HG03135 (cell line): ENCODE measurements at regions not wholly inside any gene's neighbourhood (a gene's known extent, or its start where the extent isn't known, plus 50 kb on each side); places are given as distances from the start of the nearest gene placed in this dataset.
"Not testable (repeated sequence)": the region's sequence is repeated elsewhere in the genome, so short reads cannot be mapped to it uniquely, and the experiment has no call there.

Experiments used
- ATAC-seq: cut with Tn5 transposase; IDR thresholded peaks from one replicate; pipeline ENCODE4 v1.9.1; 2021; ENCODE audit warnings: mild to moderate bottlenecking, moderate library complexity; ENCODE audit not compliant: unreplicated experiment

DNA sequence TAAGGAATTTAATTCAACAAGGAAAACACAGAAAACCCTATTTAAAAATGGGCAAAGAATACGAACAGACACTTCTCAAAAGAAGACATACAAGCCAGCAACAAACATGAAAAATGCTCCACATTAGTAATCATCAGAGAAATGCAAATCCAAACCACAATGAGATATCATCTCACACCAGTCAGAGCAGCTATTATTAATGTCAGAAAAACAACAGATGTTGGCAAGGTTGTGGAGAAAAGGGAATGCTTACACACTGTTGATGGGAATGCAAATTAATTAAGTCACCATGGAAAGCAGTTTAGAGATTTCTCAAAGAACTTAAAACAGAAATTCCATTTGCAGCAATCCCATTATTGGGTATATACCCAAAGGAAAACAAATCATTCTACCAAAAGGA, 55.2 kb downstream of the GCC1 start:
- ATAC-seq, result no peak

DNA sequence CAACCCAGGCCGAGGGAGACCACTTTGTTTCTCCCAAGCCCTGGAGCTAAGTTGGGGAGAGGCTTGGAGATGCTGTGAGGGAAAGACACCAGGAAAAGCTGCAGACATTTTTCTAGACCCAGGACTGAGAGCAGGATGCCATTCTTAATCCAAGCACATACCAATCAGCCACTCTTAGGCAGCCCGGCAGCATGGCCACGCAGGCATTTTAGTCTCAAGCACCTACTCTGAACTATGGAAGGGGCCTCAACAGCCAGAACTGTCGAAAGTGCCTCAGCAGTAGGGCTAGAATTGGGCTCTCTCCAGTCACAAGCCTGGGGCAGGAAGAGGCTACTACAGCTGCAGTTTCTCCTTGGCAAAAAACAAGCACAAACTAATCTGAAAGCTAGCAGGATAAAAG, 57.8 kb downstream of the GCC1 start:
- no peak for ATAC-seq

DNA sequence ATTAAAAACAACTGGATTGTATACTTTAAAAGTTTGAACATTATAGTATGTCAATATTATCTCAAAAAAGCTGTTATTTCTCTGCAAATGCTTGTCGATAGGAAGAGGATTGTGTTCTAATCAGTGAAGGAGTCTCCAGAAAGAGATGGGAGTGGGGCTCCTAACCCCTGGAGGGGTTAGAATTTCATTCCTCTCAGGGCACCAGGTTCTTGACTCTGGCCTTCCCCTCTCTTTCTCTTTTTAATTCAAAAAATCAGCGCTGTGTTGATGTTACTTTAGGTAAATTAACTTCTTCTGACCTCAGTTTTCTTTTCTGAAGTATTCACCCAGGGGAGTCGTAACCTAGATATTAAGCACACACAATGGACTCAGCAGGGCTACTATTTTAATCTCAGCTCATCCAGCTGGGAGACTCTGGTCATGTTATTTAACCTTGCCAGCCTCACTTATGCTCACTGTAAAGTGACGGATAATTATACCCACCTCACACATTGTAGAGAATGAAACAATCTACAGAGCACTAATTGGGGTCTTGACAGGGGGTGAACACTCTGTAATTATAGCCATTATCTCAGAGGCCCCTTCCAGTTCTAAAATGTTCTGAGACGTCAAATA, 59.4 kb downstream of the GCC1 start:
- no peak for ATAC-seq

DNA sequence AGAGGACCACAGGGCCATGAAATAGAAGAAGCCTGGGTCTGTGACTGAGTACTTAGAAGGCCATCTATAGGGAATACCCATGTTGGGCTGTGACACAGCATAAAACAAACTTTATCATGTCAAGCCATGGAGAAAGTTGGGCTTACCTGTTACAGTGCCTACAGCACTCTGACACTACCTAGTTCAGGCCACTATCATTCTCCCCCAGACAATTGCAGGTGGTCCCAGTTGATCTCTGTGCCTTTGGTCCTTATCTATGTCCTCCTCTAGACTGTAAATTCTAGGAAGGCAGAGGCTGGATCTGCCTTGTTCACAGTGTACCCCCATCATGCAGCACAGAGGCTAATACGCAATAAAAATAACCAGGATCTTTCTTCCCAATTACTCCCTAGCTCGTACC, 69.1 kb downstream of the GCC1 start:
- ATAC-seq, result no peak

DNA sequence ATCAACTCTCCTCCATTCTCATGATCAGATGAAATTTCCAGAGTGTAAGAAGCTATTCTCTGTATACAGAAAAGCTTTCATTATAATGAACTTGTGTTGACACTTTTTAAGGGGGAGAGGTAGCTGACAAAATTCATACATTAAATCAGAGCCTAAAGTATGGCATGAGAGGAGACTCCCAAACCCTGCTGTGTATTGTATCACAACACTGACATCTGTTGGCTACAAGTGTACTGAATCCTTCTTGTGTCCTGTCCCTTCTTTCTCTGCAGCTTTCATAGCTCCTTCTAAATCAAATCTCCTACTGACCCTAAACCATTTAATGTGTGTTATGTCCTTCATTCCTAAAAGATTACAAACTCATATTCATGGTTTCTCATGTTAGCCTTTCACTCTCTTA, 70.9 kb downstream of the GCC1 start:
- no peak for ATAC-seq

- no peak for ATAC-seq
Observed at GRCh38 chr7:127513311-127513710, 72.1 kb downstream of the GCC1 start.

DNA sequence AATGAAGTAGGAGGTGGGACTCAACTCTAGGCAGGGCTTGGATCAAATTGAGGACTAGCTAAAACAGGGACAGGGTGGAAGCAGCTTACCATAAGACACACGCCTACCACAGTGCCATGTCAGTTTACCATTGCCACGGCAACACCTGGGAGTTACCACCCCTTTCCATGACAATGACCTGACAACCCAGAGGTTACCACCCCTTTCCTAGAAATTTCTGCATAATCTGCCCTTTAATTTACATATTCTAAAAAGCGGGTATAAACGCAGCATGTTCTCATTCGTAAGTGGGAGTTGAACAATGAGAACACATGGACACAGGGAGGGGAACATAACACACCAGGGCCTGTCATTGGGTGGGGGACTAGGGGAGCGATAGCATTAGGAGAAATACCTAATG, 72.7 kb downstream of the GCC1 start:
- no peak for ATAC-seq

DNA sequence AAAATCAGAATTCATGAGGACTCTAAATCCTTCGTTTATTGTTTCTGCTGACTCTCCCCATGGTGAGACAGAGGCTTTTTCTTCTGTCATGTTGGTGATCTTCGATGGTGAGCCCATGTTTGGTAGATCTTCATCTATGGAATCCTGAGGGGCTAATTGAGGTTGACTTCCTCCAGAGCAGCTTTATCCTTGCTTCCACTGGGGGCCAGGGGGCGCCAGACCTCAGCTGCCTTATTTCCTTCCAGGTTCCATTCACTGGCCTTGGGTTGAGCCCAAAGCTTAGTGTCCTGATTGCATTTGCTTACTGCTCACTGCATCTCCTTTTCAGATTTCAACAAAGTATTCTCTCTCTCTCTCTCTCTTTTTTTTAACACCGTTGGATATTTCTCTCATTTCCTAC, 80.7 kb downstream of the GCC1 start:
- no peak for ATAC-seq

DNA sequence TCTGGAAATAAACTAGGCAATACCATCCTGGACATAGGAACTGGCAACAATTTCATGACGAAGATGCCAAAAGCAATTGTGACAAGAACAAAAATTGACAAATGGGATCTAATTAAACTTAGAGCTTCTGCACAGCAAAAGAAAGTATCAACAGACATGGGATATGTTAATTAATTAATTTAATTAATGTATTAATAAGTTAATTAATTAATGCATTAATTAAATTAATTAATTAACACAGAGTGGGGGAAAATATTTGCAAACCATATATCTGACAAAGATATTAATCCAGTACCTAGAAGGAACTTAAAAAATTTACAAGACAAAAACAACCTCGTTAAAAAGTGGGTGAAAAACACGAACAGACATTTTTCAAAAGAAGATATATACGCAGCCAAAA, 83.6 kb downstream of the GCC1 start:
- ATAC-seq, result no peak

DNA sequence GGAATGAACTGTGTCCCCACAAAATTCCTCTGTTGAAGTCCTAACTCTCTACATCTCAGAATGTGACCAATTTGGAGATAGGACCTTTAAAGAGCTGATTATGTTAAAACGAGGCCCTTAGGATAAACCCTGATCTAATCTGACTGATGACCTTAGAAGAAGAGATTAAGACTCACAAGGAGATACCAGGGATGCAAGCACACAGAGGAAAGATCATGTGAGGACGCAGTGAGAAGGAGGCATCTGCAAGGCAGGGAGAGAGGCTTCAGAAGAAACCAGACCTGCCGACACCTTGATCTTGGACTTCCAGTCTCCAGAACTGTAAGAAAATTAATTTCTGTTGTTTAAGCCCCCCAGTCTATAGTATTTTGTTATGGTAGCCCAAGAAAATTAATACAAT, 94.9 kb upstream of the ZNF800 start:
- no peak for ATAC-seq

DNA sequence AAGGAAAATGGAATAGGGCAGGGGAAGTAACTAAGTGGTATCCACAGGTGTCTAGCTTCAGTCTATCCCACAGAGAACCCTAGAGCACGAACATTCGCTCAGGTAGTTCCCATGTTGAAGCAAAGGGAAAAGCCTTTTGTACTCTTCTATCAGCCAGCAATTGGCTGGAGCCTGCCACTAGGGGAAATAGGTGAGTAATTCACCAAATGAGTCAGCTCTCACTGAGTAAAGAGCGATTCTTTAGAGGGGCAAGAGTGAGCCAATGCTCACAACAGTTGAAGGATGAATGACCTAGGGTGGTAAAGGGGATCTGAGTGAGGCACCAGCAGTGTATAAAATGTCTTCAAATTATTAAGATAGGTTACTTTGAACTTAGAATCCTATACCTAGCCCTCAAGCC, 94.1 kb upstream of the ZNF800 start:
- ATAC-seq, result no peak

GRCh38 chr7:127485482-127485881, 93.0 kb upstream of the ZNF800 start:
- no peak for ATAC-seq

GRCh38 chr7:127484954-127485353, 92.4 kb upstream of the ZNF800 start:
- ATAC-seq, result no peak

DNA sequence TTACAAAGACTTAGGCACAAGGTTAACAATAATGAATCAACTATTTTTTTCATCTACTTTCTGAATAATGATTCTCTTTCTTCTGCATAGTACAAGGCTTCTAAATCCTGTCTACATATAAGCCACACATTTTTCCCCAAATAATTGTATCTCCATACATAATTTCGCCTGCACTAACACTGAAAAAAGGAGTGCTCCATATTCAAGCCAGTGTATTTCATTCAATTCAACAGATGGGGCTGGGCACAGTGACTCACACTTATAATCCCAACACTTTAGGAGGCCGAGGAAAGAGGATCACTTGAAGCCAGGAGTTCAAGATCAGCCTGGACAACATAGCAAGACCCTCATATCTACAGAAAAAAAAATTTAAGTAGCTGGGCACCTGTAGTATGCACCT, 86.0 kb upstream of the ZNF800 start:
- no peak for ATAC-seq

DNA sequence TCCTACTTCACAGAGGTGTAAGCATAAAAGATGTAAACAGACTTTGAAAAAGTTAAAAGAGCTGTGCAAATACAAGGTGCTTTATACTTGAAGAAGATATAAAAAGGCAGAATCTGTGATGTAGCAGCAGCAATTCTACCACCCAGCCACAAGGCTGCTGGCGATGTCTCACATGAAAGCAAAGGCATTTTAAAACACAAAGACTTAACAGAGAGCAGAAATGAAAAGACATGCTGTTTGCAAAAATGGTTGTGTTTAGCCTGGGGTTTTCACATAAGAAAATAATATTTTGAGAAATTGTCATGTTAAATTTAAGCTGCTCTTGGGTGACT, 85.5 kb upstream of the ZNF800 start:
- no peak for ATAC-seq

DNA sequence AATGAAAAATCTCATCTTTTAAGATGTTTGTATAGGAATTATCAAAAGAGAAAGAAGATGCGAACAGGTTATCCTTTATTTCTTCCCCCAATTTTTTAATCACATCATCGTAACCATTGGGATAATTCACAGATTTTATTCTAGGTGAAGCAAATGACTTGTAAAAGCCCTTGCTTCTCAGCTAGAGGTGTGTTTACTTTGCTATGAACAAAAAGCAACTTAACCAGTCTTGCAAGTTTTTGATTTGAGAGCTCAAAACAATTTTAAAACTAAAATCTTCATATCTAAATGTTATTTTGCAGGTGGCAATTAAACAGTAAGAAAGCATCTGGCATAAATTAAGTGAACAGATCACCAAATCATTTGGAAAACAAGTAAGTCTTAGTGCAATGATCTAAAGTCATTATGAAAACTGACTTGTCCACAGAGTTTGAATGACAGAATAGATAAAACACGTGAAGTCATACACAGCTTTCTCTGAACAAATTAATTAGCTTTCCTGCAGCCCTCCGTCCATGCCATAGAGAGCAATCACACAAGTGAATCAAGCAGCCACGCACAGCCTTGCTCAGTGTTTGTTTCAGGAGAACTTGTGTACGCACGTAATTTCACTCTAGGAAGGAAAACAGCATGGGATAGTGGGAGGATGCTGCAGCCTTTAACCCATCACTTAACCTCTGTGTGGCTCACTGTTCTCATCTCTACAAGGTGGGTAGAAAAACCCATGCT, 85.0 kb upstream of the ZNF800 start:
- no peak for ATAC-seq

DNA sequence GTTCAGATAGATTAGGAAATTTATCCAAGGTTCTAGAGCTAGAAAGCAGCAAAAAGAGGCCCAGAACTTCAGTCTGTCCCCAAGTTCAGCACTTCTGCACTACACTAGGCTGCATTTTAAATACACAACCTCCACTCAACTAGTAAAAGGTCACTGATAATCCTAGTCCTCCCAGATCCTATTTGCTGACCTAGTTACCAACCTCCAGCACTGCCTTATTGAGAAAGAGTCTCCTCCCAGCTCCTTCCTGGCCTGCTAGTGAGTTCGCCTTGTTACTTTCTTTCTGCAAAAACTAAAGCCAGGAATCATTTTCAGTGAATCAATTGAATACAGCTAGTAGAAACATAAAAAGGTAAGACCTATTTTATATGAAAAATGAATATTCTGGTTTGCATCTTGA, 84.1 kb upstream of the ZNF800 start:
- no peak for ATAC-seq

- ATAC-seq, result no peak
Observed at GRCh38 chr7:127474457-127474856, 81.9 kb upstream of the ZNF800 start.

DNA sequence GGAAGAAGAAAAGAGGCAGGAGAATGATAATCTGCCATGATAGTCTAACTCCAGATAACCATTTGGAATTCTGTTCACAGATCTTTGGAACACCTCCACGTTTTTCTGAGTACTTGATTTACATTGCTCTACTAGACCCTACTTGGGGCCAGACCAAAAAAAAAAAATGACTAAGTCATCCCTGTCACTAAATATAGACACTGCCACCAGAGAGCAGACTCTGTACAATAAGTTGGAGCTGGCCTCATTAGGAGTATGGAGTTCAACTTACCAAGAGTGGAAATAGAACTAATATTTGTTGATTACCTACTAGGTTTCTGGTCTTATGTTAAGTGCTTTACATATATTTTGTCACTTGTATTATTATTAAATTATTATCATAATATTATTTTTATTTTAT, 80.9 kb upstream of the ZNF800 start:
- ATAC-seq, result no peak

- no peak for ATAC-seq
Observed at GRCh38 chr7:127460077-127460476, 67.6 kb upstream of the ZNF800 start.

GRCh38 chr7:127451258-127451657, 58.8 kb upstream of the ZNF800 start:
- not testable (repeated sequence) for ATAC-seq

- ATAC-seq, result no peak
Observed at GRCh38 chr7:127448566-127448965, 56.1 kb upstream of the ZNF800 start.

GRCh38 chr7:127447326-127447945, 54.9 kb upstream of the ZNF800 start:
- ATAC-seq, result peak; percentile 100
